D721Med (cell line): ENCODE measurements at regions not wholly inside any gene's neighbourhood (a gene's known extent, or its start where the extent isn't known, plus 50 kb on each side); places are given as distances from the start of the nearest gene placed in this dataset.

Source experiments
- DNase-seq: peaks from one replicate; pipeline ENCODE4 v3.0.0; 2011; ENCODE audit warnings: low spot score; ENCODE audit not compliant: insufficient read length
- FAIRE-seq: peaks from 2 replicates; lab custom pipeline; 2011; peaks lifted over from hg19 to GRCh38; lab: Jason Lieb, UNC
- CTCF ChIP-seq: IDR thresholded peaks from 2 replicates; pipeline ENCODE4 v1.5.1; 2012; ENCODE audit warnings: mild to moderate bottlenecking, control low read depth; ENCODE audit not compliant: insufficient read depth; ENCODE audit errors: missing control alignments

DNA sequence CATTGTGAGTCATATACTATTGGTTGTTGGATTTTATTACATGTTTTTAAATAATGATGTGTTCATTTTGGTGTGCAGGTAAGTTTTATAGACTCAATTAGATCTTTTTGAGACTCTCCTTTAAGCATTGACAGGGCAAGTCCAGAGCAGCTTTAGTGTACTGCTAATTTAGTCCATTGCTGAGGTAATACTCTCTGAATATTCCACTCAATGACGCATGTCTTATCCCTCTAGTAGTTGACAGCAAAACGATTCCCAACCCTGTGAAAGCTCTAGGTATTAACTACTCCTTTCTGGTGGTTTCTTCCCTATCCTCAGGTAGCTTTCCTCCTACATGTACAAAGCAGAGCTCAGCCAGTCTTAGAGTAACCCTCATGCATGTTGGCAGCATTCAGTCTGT lies 373.5 kb upstream of the MAP3K7 start:
- DNase-seq (no peak), FAIRE-seq (no peak)
- no peak for TF ChIP-seq CTCF

DNA sequence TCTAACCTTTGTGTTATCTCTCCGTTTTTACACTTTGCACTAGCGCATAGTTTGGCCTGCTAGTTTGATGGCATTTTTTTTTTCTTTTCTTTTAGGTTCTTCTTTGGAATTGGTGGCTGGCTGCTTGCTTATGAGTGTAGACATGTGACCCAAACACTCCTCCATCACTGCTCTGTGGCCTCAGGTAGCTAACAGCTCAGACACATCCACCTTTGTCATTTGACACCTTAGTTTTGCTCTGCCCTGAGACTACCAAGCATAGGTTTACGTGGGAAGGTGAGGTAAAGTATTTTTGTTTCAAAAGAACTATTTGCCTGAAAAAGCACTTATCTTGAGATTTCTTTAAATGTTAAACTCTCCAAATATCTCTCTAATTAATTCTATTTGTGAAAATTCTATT lies 368.4 kb upstream of the MAP3K7 start:
- no peak for DNase-seq
- no peak for TF ChIP-seq CTCF
- FAIRE-seq = no peak

DNA sequence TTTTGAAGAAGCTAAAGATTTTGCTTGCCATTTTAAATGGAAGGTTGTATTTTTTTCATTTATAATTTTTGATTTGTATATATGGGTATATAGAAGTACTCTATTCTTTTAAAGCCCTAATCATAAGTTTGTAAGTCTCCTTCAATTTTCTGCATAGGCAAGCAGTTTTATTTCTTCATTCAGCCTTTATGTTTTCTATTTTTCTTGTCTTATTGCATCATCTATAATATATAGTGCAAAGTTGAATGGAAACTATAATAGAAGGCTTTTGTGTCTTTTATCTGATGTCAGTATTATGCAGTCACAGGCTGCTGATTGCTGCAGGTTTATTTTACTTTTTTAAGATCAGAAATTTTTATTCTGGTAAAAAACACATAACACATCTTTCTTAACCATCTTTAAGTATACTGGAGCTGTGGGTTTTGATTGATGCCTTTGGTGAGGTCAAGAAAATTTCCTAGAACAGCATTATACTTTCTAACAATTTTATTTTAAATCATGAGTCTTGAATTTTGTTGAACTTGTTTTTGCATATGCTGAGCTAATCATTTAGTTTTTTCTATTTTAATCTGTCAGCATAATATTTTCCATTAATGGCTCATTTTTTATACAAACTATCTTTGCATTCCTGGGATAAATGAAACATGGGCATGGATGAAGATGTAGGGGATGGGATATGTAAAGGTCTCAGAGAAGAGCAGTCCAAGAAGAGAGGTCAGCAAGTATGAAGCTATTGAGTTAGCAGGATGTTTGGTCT lies 366.7 kb upstream of the MAP3K7 start:
- no peak for FAIRE-seq
- no peak for TF ChIP-seq CTCF

GRCh38 chr6:90952176-90952575 lies 365.3 kb upstream of the MAP3K7 start:
- DNase-seq (no peak), FAIRE-seq (no peak)
- TF ChIP-seq CTCF = no peak

More for the DNA sequence above, 366.7 kb upstream of the MAP3K7 start:
- DNase-seq = no peak

DNA sequence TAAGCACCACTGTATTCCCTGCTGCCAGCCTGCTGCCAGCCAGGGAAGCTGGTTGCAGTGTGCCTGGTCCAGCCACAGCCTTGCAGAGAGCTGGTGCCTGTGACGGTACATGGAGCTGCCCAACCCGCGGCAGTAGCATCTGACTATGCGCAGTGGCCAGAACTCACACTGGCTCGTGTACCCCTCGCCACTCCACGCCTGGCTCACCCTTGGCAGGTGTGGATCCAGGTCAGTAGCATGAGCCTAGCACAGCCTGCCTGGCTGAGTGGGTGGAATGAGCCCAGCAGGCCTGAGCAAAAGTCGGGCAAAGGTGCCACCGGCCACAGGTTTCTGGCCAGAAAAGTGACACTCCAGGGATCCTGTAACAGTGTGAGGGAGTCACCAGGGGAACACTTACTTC lies 361.7 kb upstream of the MAP3K7 start:
- DNase-seq = no peak
- no peak for FAIRE-seq
- TF ChIP-seq CTCF = no peak

- FAIRE-seq = no peak
- TF ChIP-seq CTCF = no peak
Measured at GRCh38 chr6:90947184-90948064, 360.6 kb upstream of the MAP3K7 start.

More at GRCh38 chr6:90947184-90948064, 360.6 kb upstream of the MAP3K7 start:
- no peak for DNase-seq
